H1 (cell line): ENCODE measurements at regions not wholly inside any gene's neighbourhood (a gene's known extent, or its start where the extent isn't known, plus 50 kb on each side); places are given as distances from the start of the nearest gene placed in this dataset.

ENCODE experiments used
- CTBP2 ChIP-seq: IDR thresholded peaks from 2 replicates; pipeline ENCODE4 v1.7.0; 2011; ENCODE audit warnings: borderline replicate concordance, mild to moderate bottlenecking, moderate library complexity, mixed read lengths, low read length; ENCODE audit not compliant: insufficient read depth, insufficient read length
- EP300 ChIP-seq, 2 experiments: IDR thresholded peaks; 1 replicate in 1 of 2; 2 replicates in 1 of 2; pipeline ENCODE4 v1.6.1; 2011 to 2012; ENCODE audit warnings: low read depth in 2 of 2, low read length in 2 of 2, mild to moderate bottlenecking in 2 of 2, borderline replicate concordance in 1 of 2, inconsistent platforms in 1 of 2, moderate library complexity in 1 of 2
- MAFK ChIP-seq: IDR thresholded peaks from 2 replicates; pipeline ENCODE4 v1.6.1; 2012; ENCODE audit warnings: low read depth, mild to moderate bottlenecking, improper control_type of control experiment, low read length
- ZNF274 ChIP-seq: IDR thresholded peaks from 2 replicates; pipeline ENCODE4 v1.7.0; 2012; ENCODE audit warnings: low read length, borderline replicate concordance; ENCODE audit errors: extremely low read depth

DNA sequence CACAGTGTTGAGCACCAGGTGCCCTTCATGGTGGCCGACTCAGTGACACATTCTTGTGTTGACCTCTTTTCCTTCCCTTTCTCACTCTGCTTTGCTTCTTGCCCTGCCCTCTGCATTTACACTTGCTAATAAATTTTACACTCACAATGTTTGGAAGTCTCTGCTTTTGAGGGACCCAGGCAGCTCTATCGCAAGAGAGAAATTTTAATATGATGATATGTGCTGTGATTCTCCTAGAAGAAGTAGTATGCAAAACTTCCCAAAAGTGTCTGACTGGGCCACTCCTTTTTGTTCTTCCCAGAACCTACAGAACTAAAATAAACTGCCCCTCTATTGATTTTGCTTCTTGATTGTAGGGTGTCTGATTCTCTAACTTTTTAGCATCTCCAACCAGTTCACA is 135.0 kb downstream of the IRS1 start (continued):
- no peak for TF ChIP-seq CTBP2
- TF ChIP-seq ZNF274: no peak
- no peak for TF ChIP-seq MAFK
- no peak for TF ChIP-seq EP300 (IDR thresholded peaks at IDR 0.05; ENCODE audit: borderline replicate concordance in 1 of 2, low read depth in 2 of 2, low read length in 2 of 2)
- TF ChIP-seq, all 59 proteins: peak for 0
